Fibroblast of lung (primary cell): ENCODE measurements at regions not wholly inside any gene's neighbourhood (a gene's known extent, or its start where the extent isn't known, plus 50 kb on each side); places are given as distances from the start of the nearest gene placed in this dataset.

Experiments used
- EZH2 ChIP-seq: IDR thresholded peaks from 2 replicates; pipeline ENCODE4 v1.5.1; 2012; ENCODE audit warnings: low read length, control low read depth, mild to moderate bottlenecking; ENCODE audit errors: missing control alignments
- TF ChIP-seq, protein P1 (sequence below), 2 donors: IDR thresholded peaks in 1 of 2; conservative IDR thresholded peaks in 1 of 2; 1 replicate in 1 of 2; 2 replicates in 1 of 2; pipeline ENCODE4 v1.5.1; 2011 to 2012; ENCODE audit warnings: low read length in 2 of 2, control low read depth in 1 of 2, inconsistent platforms in 1 of 2, low read depth in 1 of 2, mild to moderate bottlenecking in 1 of 2

- TF ChIP-seq, protein P1, sequence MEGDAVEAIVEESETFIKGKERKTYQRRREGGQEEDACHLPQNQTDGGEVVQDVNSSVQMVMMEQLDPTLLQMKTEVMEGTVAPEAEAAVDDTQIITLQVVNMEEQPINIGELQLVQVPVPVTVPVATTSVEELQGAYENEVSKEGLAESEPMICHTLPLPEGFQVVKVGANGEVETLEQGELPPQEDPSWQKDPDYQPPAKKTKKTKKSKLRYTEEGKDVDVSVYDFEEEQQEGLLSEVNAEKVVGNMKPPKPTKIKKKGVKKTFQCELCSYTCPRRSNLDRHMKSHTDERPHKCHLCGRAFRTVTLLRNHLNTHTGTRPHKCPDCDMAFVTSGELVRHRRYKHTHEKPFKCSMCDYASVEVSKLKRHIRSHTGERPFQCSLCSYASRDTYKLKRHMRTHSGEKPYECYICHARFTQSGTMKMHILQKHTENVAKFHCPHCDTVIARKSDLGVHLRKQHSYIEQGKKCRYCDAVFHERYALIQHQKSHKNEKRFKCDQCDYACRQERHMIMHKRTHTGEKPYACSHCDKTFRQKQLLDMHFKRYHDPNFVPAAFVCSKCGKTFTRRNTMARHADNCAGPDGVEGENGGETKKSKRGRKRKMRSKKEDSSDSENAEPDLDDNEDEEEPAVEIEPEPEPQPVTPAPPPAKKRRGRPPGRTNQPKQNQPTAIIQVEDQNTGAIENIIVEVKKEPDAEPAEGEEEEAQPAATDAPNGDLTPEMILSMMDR (conservative IDR thresholded peaks at IDR 0.05 in 1 of 2, IDR thresholded peaks at IDR 0.05 in 1 of 2; ENCODE audit: low read depth in 1 of 2, low read length in 2 of 2): no peak
- no peak for TF ChIP-seq EZH2
Measured at GRCh38 chr14:71308671-71309070, 401.4 kb downstream of the PCNX1 start.
